ENCODE measurements at regions not wholly inside any gene's neighbourhood (a gene's known extent, or its start where the extent isn't known, plus 50 kb on each side); places are given as distances from the start of the nearest gene placed in this dataset.

DNA sequence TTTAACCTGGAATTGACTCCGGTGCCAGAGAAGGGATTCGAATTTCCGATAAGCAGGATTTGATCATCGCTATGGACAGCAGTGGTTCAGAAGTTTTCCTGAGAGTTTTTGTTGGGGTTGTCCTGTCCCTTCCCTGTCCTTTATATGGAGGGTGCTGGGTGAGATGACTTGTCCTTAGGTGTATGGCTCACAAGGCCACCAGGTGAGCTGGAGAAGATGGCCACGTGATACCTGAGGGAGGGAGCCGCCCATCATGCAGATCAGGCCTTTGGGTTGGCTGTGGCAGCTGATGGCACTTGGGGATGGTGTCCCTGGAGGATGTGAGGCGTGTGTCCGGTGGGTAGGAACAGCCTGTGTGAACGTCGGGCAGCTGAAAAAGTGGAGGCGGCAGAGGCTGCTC lies 187.7 kb downstream of the PTPN20 start:
- TF ChIP-seq, protein P1, sequence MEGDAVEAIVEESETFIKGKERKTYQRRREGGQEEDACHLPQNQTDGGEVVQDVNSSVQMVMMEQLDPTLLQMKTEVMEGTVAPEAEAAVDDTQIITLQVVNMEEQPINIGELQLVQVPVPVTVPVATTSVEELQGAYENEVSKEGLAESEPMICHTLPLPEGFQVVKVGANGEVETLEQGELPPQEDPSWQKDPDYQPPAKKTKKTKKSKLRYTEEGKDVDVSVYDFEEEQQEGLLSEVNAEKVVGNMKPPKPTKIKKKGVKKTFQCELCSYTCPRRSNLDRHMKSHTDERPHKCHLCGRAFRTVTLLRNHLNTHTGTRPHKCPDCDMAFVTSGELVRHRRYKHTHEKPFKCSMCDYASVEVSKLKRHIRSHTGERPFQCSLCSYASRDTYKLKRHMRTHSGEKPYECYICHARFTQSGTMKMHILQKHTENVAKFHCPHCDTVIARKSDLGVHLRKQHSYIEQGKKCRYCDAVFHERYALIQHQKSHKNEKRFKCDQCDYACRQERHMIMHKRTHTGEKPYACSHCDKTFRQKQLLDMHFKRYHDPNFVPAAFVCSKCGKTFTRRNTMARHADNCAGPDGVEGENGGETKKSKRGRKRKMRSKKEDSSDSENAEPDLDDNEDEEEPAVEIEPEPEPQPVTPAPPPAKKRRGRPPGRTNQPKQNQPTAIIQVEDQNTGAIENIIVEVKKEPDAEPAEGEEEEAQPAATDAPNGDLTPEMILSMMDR (IDR thresholded peaks at IDR 0.05; ENCODE audit: unreplicated experiment): no peak
- Mint-ChIP-seq H3K27ac (ENCODE audit: unreplicated experiment) (no peak overlapping the region), H3K36me3 (ENCODE audit: insufficient read depth, unreplicated experiment) (no peaks in the 10 kb centered on the region), H3K9me3 (ENCODE audit: low read depth, unreplicated experiment) (peaks cover 2% of the 10 kb centered on the region), H3K27me3 (ENCODE audit: unreplicated experiment) (peaks cover 72% of the 10 kb centered on the region), H3K4me3 (ENCODE audit: low read depth, unreplicated experiment) (no peak overlapping the region), H3K4me1 (ENCODE audit: low read depth, unreplicated experiment) (no peaks in the 10 kb centered on the region)
- no peak for DNase-seq
- intact Hi-C loops (cut with micrococcal nuclease; ENCODE audit: unreplicated experiment): no loop called here
- CTCF ChIA-PET: no interaction called here
- BruUV-seq (replicated peaks): no TSS peak

DNA sequence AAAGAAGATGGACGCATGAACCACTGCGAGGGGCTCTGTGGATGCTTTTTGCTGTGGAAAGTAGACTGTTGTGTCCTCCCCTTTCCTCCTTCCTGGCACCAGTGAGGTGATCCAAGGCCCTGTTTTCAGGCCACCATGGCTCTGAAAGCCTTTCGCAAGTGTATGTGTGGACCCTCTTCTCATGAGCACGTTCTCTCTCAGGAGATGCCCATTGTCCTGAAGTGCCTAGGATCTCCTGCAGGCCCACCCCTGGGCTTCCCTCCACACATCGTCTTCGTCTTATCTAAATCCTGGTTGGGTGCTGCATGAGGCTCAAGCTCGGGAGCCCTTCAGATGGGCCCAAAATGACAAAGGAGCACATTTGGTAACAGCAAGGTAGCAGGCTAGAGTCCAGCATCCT lies 188.2 kb downstream of the PTPN20 start:
- H3K4me3 Mint-ChIP-seq (ENCODE audit: low read depth, unreplicated experiment): no peak overlapping the region
- CTCF ChIA-PET: no interaction called here
- TF ChIP-seq, protein P1 (IDR thresholded peaks at IDR 0.05; ENCODE audit: unreplicated experiment): no peak
- no peaks in the 10 kb centered on the region for H3K36me3 Mint-ChIP-seq (ENCODE audit: insufficient read depth, unreplicated experiment)
- H3K9me3 Mint-ChIP-seq (ENCODE audit: low read depth, unreplicated experiment): peaks cover 2% of the 10 kb centered on the region
- no peak overlapping the region for H3K27ac Mint-ChIP-seq (ENCODE audit: unreplicated experiment)
- no peak for DNase-seq
- no peaks in the 10 kb centered on the region for H3K4me1 Mint-ChIP-seq (ENCODE audit: low read depth, unreplicated experiment)
- BruUV-seq (replicated peaks): no TSS peak
- intact Hi-C loops (cut with micrococcal nuclease; ENCODE audit: unreplicated experiment): no loop called here
- H3K27me3 Mint-ChIP-seq (ENCODE audit: unreplicated experiment): peaks cover 67% of the 10 kb centered on the region

DNA sequence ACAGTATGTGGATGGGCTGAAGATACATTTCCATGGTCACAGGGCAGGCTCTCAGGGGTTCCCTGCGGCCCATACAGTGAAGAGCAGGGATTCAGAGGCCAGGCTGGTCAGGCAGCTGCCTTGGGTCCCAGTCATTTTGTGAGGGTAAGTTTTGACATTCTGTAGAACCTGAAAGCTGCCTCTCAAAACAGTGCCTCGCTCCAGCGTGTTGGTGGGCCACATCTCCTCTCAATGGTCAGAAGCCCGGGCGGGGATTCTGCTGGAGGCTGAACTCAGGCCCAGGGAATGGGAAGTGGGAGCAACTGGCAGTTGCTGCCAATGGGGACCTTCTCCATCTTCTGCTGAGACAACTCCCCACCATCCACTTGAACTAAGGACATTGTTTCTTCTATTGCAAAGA lies 190.0 kb downstream of the PTPN20 start:
- CTCF ChIA-PET: no interaction called here
- BruUV-seq (replicated peaks): no TSS peak
- intact Hi-C loops (cut with micrococcal nuclease; ENCODE audit: unreplicated experiment): no loop called here
- Mint-ChIP-seq H3K36me3 (ENCODE audit: insufficient read depth, unreplicated experiment) (no peaks in the 10 kb centered on the region), H3K9me3 (ENCODE audit: low read depth, unreplicated experiment) (peaks cover 2% of the 10 kb centered on the region), H3K27ac (ENCODE audit: unreplicated experiment) (no peak overlapping the region), H3K27me3 (ENCODE audit: unreplicated experiment) (peaks cover 50% of the 10 kb centered on the region), H3K4me3 (ENCODE audit: low read depth, unreplicated experiment) (no peak overlapping the region), H3K4me1 (ENCODE audit: low read depth, unreplicated experiment) (no peaks in the 10 kb centered on the region)
- TF ChIP-seq, protein P1 (IDR thresholded peaks at IDR 0.05; ENCODE audit: unreplicated experiment): no peak
- no peak for DNase-seq

DNA sequence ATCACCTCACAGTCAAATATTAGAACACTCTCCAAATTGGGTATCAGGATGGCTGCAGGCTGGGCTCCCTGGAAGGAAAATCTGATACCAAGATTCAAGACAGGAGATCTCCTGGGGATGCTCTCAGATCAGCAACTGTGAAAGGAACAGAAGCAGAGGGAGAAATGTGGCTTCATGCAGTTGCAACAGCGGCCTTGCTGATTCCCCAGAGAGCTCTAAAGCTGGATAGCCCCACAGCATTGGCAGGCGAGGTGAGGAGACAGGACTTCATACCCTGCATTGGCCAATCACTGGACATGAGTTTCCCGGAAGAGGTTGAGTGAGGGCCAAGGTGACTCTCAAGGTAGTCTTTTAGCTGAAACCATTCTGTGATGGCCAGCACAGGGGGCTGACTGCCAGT lies 190.6 kb downstream of the PTPN20 start:
- TF ChIP-seq, protein P1 (IDR thresholded peaks at IDR 0.05; ENCODE audit: unreplicated experiment): no peak
- CTCF ChIA-PET: no interaction called here
- intact Hi-C loops (cut with micrococcal nuclease; ENCODE audit: unreplicated experiment): no loop called here
- peaks cover 49% of the 10 kb centered on the region for H3K27me3 Mint-ChIP-seq (ENCODE audit: unreplicated experiment)
- H3K9me3 Mint-ChIP-seq (ENCODE audit: low read depth, unreplicated experiment): peaks cover 2% of the 10 kb centered on the region
- H3K27ac Mint-ChIP-seq (ENCODE audit: unreplicated experiment): no peak overlapping the region
- DNase-seq: no peak
- no peaks in the 10 kb centered on the region for H3K4me1 Mint-ChIP-seq (ENCODE audit: low read depth, unreplicated experiment)
- no peak overlapping the region for H3K4me3 Mint-ChIP-seq (ENCODE audit: low read depth, unreplicated experiment)
- H3K36me3 Mint-ChIP-seq (ENCODE audit: insufficient read depth, unreplicated experiment): no peaks in the 10 kb centered on the region
- BruUV-seq (replicated peaks): no TSS peak

Data from Calu3 (cell line).